Neural progenitor cell (in vitro differentiated cells): ENCODE measurements at regions not wholly inside any gene's neighbourhood (a gene's known extent, or its start where the extent isn't known, plus 50 kb on each side); places are given as distances from the start of the nearest gene placed in this dataset.

Source experiments
- EZH2 ChIP-seq: fragments of 200-600 bp; sonication (generic); IDR thresholded peaks from 2 replicates; pipeline ENCODE4 v1.6.1; 2017; ENCODE audit warnings: antibody characterized with exemption, mild to moderate bottlenecking, moderate library complexity
- EZH2phosphoT487 ChIP-seq: fragments of 200-600 bp; sonication (generic); IDR thresholded peaks from 2 replicates; pipeline ENCODE4 v1.6.1; 2017; ENCODE audit warnings: antibody characterized with exemption
- TF ChIP-seq, protein P1 (sequence below): fragments of 200-600 bp; sonication (generic); IDR thresholded peaks from 2 replicates; pipeline ENCODE4 v1.5.1; 2017; ENCODE audit warnings: antibody characterized with exemption, mild to moderate bottlenecking

DNA sequence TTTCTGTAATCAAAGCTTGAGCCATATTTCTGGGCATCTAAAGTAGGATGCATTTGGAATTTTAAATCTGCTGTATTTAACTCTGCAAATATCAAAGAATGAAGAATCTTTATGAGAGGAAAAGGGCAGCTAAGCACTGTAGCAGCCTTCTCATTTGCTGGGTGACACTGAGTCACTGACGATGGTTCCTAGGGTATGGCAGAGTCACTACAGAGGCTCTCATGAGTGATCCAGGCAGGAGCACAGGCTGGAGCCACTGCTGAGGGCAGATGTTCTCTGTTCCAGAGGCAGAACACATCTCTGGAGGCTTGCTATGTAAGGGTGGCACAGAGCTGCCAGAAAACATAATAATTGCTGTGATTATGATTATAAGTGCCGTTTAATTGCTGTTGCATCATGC, 340.7 kb upstream of the HTR2A start:
- TF ChIP-seq, protein P1, sequence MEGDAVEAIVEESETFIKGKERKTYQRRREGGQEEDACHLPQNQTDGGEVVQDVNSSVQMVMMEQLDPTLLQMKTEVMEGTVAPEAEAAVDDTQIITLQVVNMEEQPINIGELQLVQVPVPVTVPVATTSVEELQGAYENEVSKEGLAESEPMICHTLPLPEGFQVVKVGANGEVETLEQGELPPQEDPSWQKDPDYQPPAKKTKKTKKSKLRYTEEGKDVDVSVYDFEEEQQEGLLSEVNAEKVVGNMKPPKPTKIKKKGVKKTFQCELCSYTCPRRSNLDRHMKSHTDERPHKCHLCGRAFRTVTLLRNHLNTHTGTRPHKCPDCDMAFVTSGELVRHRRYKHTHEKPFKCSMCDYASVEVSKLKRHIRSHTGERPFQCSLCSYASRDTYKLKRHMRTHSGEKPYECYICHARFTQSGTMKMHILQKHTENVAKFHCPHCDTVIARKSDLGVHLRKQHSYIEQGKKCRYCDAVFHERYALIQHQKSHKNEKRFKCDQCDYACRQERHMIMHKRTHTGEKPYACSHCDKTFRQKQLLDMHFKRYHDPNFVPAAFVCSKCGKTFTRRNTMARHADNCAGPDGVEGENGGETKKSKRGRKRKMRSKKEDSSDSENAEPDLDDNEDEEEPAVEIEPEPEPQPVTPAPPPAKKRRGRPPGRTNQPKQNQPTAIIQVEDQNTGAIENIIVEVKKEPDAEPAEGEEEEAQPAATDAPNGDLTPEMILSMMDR, result no peak
- TF ChIP-seq EZH2 (no peak), EZH2phosphoT487 (no peak)
